Limb (tissue), 2 donors: ENCODE measurements at regions not wholly inside any gene's neighbourhood (a gene's known extent, or its start where the extent isn't known, plus 50 kb on each side); places are given as distances from the start of the nearest gene placed in this dataset.

Experiments used
- DNase-seq, 2 donors: peaks; one replicate each; pipeline ENCODE4 v3.0.0-alpha.2; 2016; ENCODE audit errors: extremely low spot score in 2 of 2

- DNase-seq = no peak
These were observed 78.2 kb downstream of the PTGR3 start for GRCh38 chr18:75130591-75131328.

GRCh38 chr18:75129717-75130477, 79.0 kb downstream of the PTGR3 start:
- no peak for DNase-seq

GRCh38 chr18:75128911-75129716, 79.8 kb downstream of the PTGR3 start:
- no peak for DNase-seq

DNA sequence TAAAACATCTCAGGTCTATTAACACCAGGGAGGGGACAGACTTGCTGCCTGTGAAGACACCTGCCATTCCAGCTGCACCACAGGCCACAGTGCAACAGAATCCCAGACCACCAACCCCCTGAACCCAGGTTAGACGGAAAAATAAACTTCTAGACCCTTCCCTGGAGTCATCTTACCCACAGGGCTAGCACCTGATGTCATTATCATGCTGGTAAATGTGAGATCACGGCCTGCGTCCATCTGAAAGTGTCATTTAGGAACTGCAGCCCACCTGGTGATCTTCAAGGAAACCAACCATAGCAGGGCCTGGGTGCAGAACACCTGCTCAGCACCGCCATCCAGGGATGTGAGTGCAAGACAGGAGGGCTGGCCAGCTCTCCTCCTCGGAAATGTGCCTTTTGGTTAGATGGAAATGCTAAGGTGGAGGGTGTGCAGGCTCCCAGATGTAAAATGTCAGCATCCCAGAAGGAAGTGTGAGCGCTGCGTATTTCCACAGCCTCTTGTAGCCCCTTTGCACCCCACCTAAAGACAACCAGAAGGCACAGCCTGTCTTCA, 80.8 kb downstream of the PTGR3 start:
- no peak for DNase-seq

GRCh38 chr18:75127143-75128021, 81.6 kb downstream of the PTGR3 start:
- no peak for DNase-seq

GRCh38 chr18:75125382-75126331, 83.3 kb downstream of the PTGR3 start:
- DNase-seq = no peak

- no peak for DNase-seq
These were observed 84.0 kb downstream of the PTGR3 start for GRCh38 chr18:75124991-75125381.

DNA sequence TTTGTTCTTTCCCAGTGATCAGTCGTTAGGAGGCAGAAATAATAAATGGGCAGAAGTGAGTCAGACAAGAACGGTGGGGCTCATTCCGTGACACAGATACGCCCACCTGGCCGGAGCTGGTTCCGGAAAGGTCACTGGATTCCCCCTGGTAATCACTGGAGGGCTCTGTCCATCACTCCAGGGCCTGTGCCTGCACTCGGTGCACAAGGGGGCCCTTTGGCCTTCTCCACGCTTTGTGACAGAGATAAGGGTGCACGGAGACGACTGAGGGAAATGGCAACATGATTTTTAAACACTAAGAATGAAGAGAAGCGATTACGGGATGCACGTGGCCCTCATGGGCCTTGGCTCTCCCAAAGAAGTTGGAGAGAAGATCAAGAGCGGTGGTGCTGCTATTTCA, 84.4 kb downstream of the PTGR3 start:
- no peak for DNase-seq

- no peak for DNase-seq
These were observed 85.8 kb downstream of the PTGR3 start for GRCh38 chr18:75123113-75123512.

DNA sequence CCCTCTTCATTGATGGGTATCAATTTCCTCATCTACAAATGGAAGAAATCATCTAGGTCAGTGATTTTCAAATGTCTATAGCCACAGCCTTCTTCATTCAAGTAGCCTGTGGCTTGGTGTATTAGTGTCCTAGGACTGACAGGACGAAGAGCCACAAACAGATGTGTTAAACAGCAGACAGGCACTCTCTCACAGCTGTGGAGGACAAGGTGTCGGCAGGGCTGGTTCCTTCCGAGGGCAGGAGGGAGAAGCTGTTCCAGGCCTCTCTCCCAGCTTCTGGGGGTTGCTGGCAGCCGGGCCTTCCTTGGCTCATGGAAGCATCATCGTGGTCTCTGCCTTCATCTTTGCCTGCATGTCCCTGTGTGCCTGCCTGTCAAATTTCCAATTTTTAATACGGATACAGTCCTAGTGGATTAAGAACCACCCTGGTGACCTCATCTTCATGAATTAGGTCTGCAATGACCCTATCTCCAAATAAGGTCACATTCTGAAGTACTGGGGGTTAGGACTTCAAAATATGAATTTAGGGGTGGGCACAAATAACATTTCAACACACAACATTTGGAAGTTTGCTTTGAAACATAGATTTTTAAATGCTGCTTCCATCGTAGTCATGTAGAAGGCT, 86.5 kb downstream of the PTGR3 start:
- DNase-seq = no peak

GRCh38 chr18:75121266-75121665, 87.7 kb downstream of the PTGR3 start:
- DNase-seq = no peak

DNA sequence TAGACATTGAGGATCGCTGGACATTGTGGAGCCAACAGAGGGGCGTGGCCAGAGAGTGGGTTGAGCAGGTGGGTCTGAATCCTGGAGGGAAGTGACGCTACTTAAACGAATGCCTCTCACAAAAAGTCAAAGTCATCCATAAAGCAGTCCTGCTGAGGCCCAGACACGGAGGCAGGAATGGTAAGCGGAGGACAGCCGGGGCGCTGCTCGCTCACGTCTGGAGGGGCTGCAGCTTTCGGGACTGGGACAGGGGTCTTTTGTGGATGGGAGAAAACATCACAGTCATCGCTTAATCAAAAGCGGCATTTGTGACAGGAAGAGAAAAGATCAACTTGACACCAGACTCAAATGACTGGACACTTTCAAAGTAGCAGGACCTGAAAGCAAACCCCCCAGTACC, 88.4 kb downstream of the PTGR3 start:
- DNase-seq = no peak

- no peak for DNase-seq
These were observed 92.1 kb downstream of the PTGR3 start for GRCh38 chr18:75116809-75117208.

DNA sequence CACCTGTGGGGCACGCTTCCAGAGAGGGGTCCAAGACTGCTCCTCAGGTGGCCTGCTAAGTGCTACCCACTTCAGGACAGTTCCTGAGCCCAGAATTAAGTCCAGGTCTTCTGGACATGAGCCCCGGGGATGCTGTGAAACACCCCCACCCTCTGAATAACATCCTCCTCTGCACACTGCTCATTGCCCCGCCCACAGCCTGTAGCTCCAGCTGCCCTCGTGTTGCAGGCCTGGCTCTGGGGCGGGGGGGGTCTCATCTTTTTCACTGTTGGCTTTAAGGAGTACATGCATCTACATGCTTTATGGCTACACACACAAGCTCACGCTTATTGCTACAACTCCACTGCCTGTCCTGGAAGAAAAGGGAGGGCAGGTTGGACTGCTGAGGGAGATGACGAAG, 92.8 kb downstream of the PTGR3 start:
- DNase-seq = no peak

DNA sequence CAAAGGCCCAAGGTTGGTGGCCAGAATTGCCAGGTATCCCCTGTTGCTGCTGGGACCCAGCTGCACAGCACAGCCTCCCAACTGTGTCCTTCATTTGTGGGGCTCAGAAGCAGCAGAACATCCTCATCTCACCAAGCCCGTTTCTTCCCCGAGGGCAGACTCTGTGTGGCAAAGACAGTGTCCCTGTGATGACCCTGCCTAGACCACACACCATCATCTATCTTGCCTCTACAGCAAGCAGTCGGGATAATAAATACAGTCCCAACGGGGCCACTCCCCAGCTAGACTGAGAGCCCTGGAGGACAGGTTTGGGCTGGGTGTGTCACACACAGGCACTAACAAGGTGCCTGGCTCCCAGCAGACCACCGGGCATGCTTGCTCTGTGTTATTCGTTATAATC, 93.4 kb downstream of the PTGR3 start:
- DNase-seq = no peak
